Ishikawa (cell line): ENCODE measurements at regions not wholly inside any gene's neighbourhood (a gene's known extent, or its start where the extent isn't known, plus 50 kb on each side); places are given as distances from the start of the nearest gene placed in this dataset.

Experiments
- CEBPB ChIP-seq: IDR thresholded peaks from 2 replicates; pipeline ENCODE4 v1.6.1; 2012
- CREB1 ChIP-seq: IDR thresholded peaks from 2 replicates; pipeline ENCODE4 v1.6.1; 2012; ENCODE audit warnings: low read depth
- EGR1 ChIP-seq: IDR thresholded peaks from 2 replicates; pipeline ENCODE4 v1.6.1; 2012
- EP300 ChIP-seq: IDR thresholded peaks from 2 replicates; pipeline ENCODE4 v1.6.1; 2012; ENCODE audit warnings: borderline replicate concordance
- FOXM1 ChIP-seq: IDR thresholded peaks from 2 replicates; pipeline ENCODE4 v1.6.1; 2012; ENCODE audit warnings: low read depth, borderline replicate concordance
- NFIC ChIP-seq: IDR thresholded peaks from 2 replicates; pipeline ENCODE4 v1.6.1; 2012
- RAD21 ChIP-seq: IDR thresholded peaks from 2 replicates; pipeline ENCODE4 v1.6.1; 2012; ENCODE audit warnings: low read depth
- TAF1 ChIP-seq: IDR thresholded peaks from 2 replicates; pipeline ENCODE4 v1.6.1; 2012; ENCODE audit warnings: low read depth, mild to moderate bottlenecking
- TCF12 ChIP-seq: IDR thresholded peaks from 2 replicates; pipeline ENCODE4 v1.6.1; 2012; ENCODE audit warnings: low read depth
- TEAD4 ChIP-seq: IDR thresholded peaks from 2 replicates; pipeline ENCODE4 v1.6.1; 2012
- YY1 ChIP-seq: IDR thresholded peaks from 2 replicates; pipeline ENCODE4 v1.6.1; 2012; ENCODE audit warnings: low read depth
- TF ChIP-seq, protein P1 (sequence below): IDR thresholded peaks from 2 replicates; pipeline ENCODE4 v1.6.1; 2012
- TF ChIP-seq, protein P2 (sequence below): IDR thresholded peaks from 2 replicates; pipeline ENCODE4 v1.6.1; 2012; ENCODE audit warnings: low read depth, mild to moderate bottlenecking
- TF ChIP-seq, protein P3 (sequence below): IDR thresholded peaks from 2 replicates; pipeline ENCODE4 v1.6.1; 2012

DNA sequence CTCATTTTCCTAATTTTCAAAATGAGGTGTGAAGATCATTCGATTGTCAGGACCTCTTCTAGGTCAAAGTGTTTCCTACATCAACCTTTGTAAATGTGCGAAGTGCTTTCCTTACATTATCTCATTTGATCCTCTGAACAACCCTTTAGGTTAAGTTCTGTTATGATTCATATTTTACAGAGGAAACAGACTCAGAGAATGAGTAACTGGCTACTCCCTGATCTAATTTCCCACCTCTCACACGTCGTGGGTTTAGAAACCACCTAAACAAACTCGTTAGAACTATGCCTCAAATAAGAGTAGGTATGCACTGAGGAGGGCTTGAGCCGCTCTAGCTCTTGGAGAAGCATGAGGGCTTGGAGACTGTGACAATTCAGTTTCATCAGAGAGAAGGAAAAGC is 148.6 kb downstream of the CD47 start:
- TF ChIP-seq CEBPB: no peak
- no peak for TF ChIP-seq YY1
- TF ChIP-seq TAF1: no peak
- TF ChIP-seq, protein P1, sequence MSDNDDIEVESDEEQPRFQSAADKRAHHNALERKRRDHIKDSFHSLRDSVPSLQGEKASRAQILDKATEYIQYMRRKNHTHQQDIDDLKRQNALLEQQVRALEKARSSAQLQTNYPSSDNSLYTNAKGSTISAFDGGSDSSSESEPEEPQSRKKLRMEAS: no peak
- TF ChIP-seq EP300: no peak
- TF ChIP-seq RAD21: no peak
- TF ChIP-seq EGR1: no peak
- TF ChIP-seq, protein P2, sequence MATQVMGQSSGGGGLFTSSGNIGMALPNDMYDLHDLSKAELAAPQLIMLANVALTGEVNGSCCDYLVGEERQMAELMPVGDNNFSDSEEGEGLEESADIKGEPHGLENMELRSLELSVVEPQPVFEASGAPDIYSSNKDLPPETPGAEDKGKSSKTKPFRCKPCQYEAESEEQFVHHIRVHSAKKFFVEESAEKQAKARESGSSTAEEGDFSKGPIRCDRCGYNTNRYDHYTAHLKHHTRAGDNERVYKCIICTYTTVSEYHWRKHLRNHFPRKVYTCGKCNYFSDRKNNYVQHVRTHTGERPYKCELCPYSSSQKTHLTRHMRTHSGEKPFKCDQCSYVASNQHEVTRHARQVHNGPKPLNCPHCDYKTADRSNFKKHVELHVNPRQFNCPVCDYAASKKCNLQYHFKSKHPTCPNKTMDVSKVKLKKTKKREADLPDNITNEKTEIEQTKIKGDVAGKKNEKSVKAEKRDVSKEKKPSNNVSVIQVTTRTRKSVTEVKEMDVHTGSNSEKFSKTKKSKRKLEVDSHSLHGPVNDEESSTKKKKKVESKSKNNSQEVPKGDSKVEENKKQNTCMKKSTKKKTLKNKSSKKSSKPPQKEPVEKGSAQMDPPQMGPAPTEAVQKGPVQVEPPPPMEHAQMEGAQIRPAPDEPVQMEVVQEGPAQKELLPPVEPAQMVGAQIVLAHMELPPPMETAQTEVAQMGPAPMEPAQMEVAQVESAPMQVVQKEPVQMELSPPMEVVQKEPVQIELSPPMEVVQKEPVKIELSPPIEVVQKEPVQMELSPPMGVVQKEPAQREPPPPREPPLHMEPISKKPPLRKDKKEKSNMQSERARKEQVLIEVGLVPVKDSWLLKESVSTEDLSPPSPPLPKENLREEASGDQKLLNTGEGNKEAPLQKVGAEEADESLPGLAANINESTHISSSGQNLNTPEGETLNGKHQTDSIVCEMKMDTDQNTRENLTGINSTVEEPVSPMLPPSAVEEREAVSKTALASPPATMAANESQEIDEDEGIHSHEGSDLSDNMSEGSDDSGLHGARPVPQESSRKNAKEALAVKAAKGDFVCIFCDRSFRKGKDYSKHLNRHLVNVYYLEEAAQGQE: no peak
- no peak for TF ChIP-seq CREB1
- no peak for TF ChIP-seq TEAD4
- TF ChIP-seq FOXM1: no peak
- TF ChIP-seq, protein P3, sequence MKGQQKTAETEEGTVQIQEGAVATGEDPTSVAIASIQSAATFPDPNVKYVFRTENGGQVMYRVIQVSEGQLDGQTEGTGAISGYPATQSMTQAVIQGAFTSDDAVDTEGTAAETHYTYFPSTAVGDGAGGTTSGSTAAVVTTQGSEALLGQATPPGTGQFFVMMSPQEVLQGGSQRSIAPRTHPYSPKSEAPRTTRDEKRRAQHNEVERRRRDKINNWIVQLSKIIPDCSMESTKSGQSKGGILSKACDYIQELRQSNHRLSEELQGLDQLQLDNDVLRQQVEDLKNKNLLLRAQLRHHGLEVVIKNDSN: no peak
- no peak for TF ChIP-seq TCF12
- TF ChIP-seq NFIC: no peak
